HG03558 (cell line): ENCODE measurements at regions not wholly inside any gene's neighbourhood (a gene's known extent, or its start where the extent isn't known, plus 50 kb on each side); places are given as distances from the start of the nearest gene placed in this dataset.

Experiments used
- ATAC-seq: cut with Tn5 transposase; IDR thresholded peaks from one replicate; pipeline ENCODE4 v1.9.1; 2021; ENCODE audit warnings: moderate number of reproducible peaks; ENCODE audit not compliant: unreplicated experiment; ENCODE audit errors: extremely low read depth

- ATAC-seq = no peak
Measured at GRCh38 chr14:97848317-97848980, 1051.3 kb downstream of the VRK1 start.

GRCh38 chr14:97850466-97850865 is 1053.3 kb downstream of the VRK1 start:
- ATAC-seq = no peak

GRCh38 chr14:97850886-97851285 is 1053.7 kb downstream of the VRK1 start:
- no peak for ATAC-seq

GRCh38 chr14:97851428-97851995 is 1054.3 kb downstream of the VRK1 start:
- ATAC-seq = no peak

GRCh38 chr14:97854918-97855317 is 1057.7 kb downstream of the VRK1 start:
- no peak for ATAC-seq

GRCh38 chr14:97866195-97866594 is 1069.0 kb downstream of the VRK1 start:
- ATAC-seq = no peak

- no peak for ATAC-seq
Measured at GRCh38 chr14:97866664-97867063, 1069.5 kb downstream of the VRK1 start.

GRCh38 chr14:97873291-97873690 is 1076.1 kb downstream of the VRK1 start:
- ATAC-seq = no peak

GRCh38 chr14:97874394-97874793 is 1077.2 kb downstream of the VRK1 start:
- ATAC-seq = no peak

GRCh38 chr14:97878206-97878605 is 1081.0 kb downstream of the VRK1 start:
- no peak for ATAC-seq

GRCh38 chr14:97878727-97879126 is 1081.5 kb downstream of the VRK1 start:
- ATAC-seq = no peak

- ATAC-seq = no peak
Measured at GRCh38 chr14:97887690-97888089, 1090.5 kb downstream of the VRK1 start.

GRCh38 chr14:97888331-97888730 is 1091.1 kb downstream of the VRK1 start:
- no peak for ATAC-seq

GRCh38 chr14:97891515-97891914 is 1094.3 kb downstream of the VRK1 start:
- ATAC-seq = no peak

- no peak for ATAC-seq
Measured at GRCh38 chr14:97894552-97894951, 1097.4 kb downstream of the VRK1 start.

- ATAC-seq = no peak
Measured at GRCh38 chr14:97900196-97900854, 1103.1 kb downstream of the VRK1 start.

- no peak for ATAC-seq
Measured at GRCh38 chr14:97902630-97903029, 1105.4 kb downstream of the VRK1 start.

- no peak for ATAC-seq
Measured at GRCh38 chr14:97903821-97904220, 1106.6 kb downstream of the VRK1 start.

GRCh38 chr14:97912217-97912616 is 1115.0 kb downstream of the VRK1 start:
- no peak for ATAC-seq

- no peak for ATAC-seq
Measured at GRCh38 chr14:97916100-97916499, 1118.9 kb downstream of the VRK1 start.

- no peak for ATAC-seq
Measured at GRCh38 chr14:97916669-97917568, 1119.7 kb downstream of the VRK1 start.
